Prostate gland (tissue), 2 donors: ENCODE measurements at regions not wholly inside any gene's neighbourhood (a gene's known extent, or its start where the extent isn't known, plus 50 kb on each side); places are given as distances from the start of the nearest gene placed in this dataset.

Experiments
- DNase-seq: peaks from one replicate; pipeline ENCODE4 v3.0.0-alpha.2; 2019; ENCODE audit warnings: low spot score
- H3K27ac ChIP-seq, 2 donors: fragments of 200-600 bp; sonication (generic); 2 replicates each; pipeline ENCODE4 v1.5.1; 2017 to 2019
- H3K27me3 ChIP-seq: fragments of 200-600 bp; sonication (generic); replicated peaks from 2 replicates; pipeline ENCODE4 v1.5.1; 2019; ENCODE audit not compliant: insufficient read depth
- H3K36me3 ChIP-seq, 2 donors: fragments of 200-600 bp; sonication (generic); 1 replicate in 1 of 2; 2 replicates in 1 of 2; pipeline versions ENCODE4 v1.5.1 to v1.8.1; 2017 to 2019
- H3K4me1 ChIP-seq: fragments of 200-600 bp; sonication (generic); replicated peaks from 2 replicates; pipeline ENCODE4 v1.5.1; 2019
- H3K4me3 ChIP-seq, 2 donors: fragments of 200-600 bp; sonication (generic); 2 replicates each; pipeline ENCODE4 v1.5.1; 2017 to 2019
- H3K9me3 ChIP-seq: fragments of 200-600 bp; sonication (generic); 2 replicates; pipeline ENCODE4 v1.5.1; 2017
- POLR2A ChIP-seq: fragments of 450-650 bp; IDR thresholded peaks from one replicate; pipeline ENCODE4 v1.6.1; 2016; ENCODE audit warnings: antibody characterized with exemption, mild to moderate bottlenecking
- POLR2AphosphoS5 ChIP-seq: sonication (generic); formaldehyde crosslinking; IDR thresholded peaks from one replicate; pipeline ENCODE4 v1.6.1; 2017; ENCODE audit warnings: antibody characterized with exemption
- WGBS: methylation state at CpG from one replicate; pipeline ENCODE4 v1.1.5; 2018; 5-methylcytosine and 5-hydroxymethylcytosine counted together
- intact Hi-C: fragments of 100-400 bp; cut with DNase I; formaldehyde crosslinking; loops from one replicate; pipeline ENCODE4 v1.14.2; 2022
- TF ChIP-seq, protein P1 (sequence below), 4 experiments: fragments of 200-600 bp in 2 of 4; fragments of 450-650 bp in 2 of 4; sonication (generic) in 2 of 4; IDR thresholded peaks; 1 replicate in 3 of 4; 2 replicates in 1 of 4; pipeline ENCODE4 v1.5.1; 2016 to 2019; ENCODE audit warnings: antibody characterized with exemption in 4 of 4, mild to moderate bottlenecking in 2 of 4, moderate library complexity in 2 of 4

DNA sequence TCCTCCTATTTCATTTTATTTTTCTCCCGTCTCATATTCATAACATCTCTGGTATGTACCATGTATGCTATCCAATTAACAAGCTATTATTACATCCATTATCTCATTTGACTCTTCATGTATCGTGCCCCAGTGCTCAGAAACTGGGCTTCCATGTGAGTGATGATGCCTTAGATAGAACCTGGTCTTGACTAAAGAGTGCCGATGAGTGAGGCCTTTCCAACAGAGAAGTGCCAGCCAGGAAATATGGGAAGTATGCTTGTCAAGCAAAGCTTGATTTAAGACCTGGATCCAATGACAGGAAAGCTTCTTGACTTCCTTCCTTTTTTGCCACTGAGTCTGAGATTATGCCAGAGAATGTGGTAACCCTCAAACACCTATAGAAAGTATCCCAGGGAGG is 371.7 kb upstream of the FGF13 start:
- DNase-seq, result no peak
- Histone ChIP-seq H3K36me3 (no peaks in the 10 kb centered on the region), H3K9me3 (no peaks in the 10 kb centered on the region), H3K4me1 (no peaks in the 10 kb centered on the region), H3K27ac (no peak overlapping the region), H3K4me3 (no peak overlapping the region), H3K27me3 (no peaks in the 10 kb centered on the region)
- TF ChIP-seq POLR2AphosphoS5 (no peak), POLR2A (no peak)
- intact Hi-C loops, result no loop called here
- 81% methylated on average over 3 of the region's 3 CpGs for WGBS

DNA sequence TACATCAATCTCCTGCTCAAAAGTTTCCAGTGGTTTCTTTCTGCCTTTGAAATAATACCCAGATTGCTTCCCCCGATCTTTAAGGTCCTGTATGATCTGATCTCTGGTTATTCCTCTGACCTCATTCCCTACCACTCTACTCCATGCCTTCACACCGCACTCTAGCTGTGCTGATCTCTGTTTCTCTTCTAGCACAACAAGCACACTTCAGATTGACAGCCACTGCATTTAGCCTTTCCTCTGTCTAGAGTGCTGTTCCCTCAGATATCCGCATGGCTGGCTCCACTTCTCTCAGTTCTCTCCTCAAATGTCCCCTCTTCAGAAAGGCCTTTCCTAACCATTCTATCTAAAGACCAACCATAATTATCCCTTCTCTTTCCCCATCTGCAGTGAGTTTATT is 370.4 kb upstream of the FGF13 start:
- Histone ChIP-seq H3K36me3 (no peaks in the 10 kb centered on the region), H3K27me3 (no peaks in the 10 kb centered on the region), H3K4me3 (no peak overlapping the region), H3K27ac (no peak overlapping the region), H3K9me3 (no peaks in the 10 kb centered on the region), H3K4me1 (no peaks in the 10 kb centered on the region)
- WGBS, result 97% methylated on average over 3 of the region's 3 CpGs
- intact Hi-C loops, result no loop called here
- TF ChIP-seq, protein P1, sequence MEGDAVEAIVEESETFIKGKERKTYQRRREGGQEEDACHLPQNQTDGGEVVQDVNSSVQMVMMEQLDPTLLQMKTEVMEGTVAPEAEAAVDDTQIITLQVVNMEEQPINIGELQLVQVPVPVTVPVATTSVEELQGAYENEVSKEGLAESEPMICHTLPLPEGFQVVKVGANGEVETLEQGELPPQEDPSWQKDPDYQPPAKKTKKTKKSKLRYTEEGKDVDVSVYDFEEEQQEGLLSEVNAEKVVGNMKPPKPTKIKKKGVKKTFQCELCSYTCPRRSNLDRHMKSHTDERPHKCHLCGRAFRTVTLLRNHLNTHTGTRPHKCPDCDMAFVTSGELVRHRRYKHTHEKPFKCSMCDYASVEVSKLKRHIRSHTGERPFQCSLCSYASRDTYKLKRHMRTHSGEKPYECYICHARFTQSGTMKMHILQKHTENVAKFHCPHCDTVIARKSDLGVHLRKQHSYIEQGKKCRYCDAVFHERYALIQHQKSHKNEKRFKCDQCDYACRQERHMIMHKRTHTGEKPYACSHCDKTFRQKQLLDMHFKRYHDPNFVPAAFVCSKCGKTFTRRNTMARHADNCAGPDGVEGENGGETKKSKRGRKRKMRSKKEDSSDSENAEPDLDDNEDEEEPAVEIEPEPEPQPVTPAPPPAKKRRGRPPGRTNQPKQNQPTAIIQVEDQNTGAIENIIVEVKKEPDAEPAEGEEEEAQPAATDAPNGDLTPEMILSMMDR (IDR thresholded peaks at IDR 0.05), result no peak
- no peak for TF ChIP-seq POLR2AphosphoS5
- no peak for TF ChIP-seq POLR2A
- no peak for DNase-seq

DNA sequence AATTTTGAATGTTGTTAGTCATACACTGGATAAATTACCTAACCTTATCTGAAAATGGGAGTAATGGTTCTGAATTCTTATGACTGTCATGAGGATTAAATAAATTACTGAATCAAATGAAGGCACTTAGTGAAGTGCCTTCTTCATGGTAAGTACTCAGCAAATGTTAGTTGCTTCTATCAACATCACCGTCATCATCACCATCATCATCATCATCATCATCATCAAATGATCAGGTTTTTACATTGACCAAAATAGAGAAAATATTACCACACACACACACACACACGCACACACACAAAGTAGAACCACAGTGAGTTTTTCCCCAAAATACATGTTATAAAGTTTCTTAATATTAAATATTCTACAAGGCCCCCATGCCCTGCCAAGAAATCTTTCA is 368.3 kb upstream of the FGF13 start:
- no peak overlapping the region for H3K27ac ChIP-seq
- H3K9me3 ChIP-seq, result no peaks in the 10 kb centered on the region
- H3K36me3 ChIP-seq, result no peaks in the 10 kb centered on the region
- intact Hi-C loops, result no loop called here
- no peak overlapping the region for H3K4me3 ChIP-seq
- no peak for DNase-seq
- TF ChIP-seq POLR2A (no peak), POLR2AphosphoS5 (no peak)
- TF ChIP-seq, protein P1 (IDR thresholded peaks at IDR 0.05), result no peak
- H3K4me1 ChIP-seq, result no peaks in the 10 kb centered on the region
- H3K27me3 ChIP-seq, result no peaks in the 10 kb centered on the region
- WGBS, result 97% methylated on average over 2 of the region's 2 CpGs

DNA sequence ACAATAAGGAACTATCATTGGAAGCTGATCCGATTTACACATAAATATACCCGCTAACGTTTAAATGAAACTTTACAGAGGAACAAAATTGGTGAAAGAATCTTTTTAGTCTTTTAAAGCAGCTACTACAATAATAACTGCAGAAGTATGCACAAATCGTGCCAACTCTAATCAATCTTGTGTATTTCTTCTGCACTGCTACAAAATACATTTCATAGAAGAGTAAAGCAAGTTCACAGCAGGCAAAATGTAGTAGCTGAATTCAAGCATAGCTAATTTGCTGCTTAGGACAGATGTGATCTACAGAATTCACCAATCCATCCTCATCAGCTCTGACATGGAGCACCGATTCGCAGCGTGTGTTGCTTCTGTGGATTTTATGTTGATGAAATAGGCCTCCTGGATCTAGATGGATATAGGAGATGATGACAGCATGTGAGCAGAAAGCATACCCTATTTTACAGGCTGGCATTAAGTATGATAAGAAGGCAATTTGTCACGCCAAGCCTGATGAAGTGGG is 367.3 kb upstream of the FGF13 start:
- H3K36me3 ChIP-seq, result no peaks in the 10 kb centered on the region
- H3K4me3 ChIP-seq, result no peak overlapping the region
- H3K4me1 ChIP-seq, result no peaks in the 10 kb centered on the region
- no peaks in the 10 kb centered on the region for H3K9me3 ChIP-seq
- no peak for TF ChIP-seq POLR2AphosphoS5
- TF ChIP-seq, protein P1 (IDR thresholded peaks at IDR 0.05), result no peak
- TF ChIP-seq POLR2A, result no peak
- no peak for DNase-seq
- intact Hi-C loops, result no loop called here
- H3K27ac ChIP-seq, result no peak overlapping the region
- WGBS, result 79% methylated on average over 8 of the region's 8 CpGs
- no peaks in the 10 kb centered on the region for H3K27me3 ChIP-seq

DNA sequence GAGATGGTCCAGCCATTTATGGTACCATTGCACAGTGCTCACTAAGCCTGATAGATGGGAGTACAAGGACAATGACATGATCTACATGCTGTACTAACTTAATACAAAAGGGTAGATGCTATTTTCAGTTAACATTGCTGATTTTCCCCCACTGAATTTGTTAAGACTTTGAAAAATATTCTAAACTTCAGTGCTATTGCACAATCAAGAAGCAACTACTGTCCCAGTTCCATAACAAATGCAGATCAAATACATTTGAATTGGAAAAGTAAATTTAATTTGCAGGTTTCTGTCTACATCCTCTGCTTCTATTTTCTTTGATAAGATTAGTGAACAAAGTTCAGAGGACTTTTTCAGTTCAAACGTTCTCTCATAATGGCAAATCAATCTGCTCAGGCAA is 366.8 kb upstream of the FGF13 start:
- Histone ChIP-seq H3K27me3 (no peaks in the 10 kb centered on the region), H3K4me1 (no peaks in the 10 kb centered on the region), H3K27ac (no peak overlapping the region), H3K4me3 (no peak overlapping the region), H3K36me3 (no peaks in the 10 kb centered on the region), H3K9me3 (no peaks in the 10 kb centered on the region)
- TF ChIP-seq POLR2AphosphoS5 (no peak), POLR2A (no peak)
- TF ChIP-seq, protein P1 (IDR thresholded peaks at IDR 0.05), result no peak
- intact Hi-C loops, result no loop called here
- 38% methylated on average over 1 of the region's 1 CpG for whole genome bisulfite sequencing
- DNase-seq, result no peak
